ENCODE measurements at regions not wholly inside any gene's neighbourhood (a gene's known extent, or its start where the extent isn't known, plus 50 kb on each side); places are given as distances from the start of the nearest gene placed in this dataset.
"Not testable (repeated sequence)": the region's sequence is repeated elsewhere in the genome, so short reads cannot be mapped to it uniquely, and the experiment has no call there.

DNA sequence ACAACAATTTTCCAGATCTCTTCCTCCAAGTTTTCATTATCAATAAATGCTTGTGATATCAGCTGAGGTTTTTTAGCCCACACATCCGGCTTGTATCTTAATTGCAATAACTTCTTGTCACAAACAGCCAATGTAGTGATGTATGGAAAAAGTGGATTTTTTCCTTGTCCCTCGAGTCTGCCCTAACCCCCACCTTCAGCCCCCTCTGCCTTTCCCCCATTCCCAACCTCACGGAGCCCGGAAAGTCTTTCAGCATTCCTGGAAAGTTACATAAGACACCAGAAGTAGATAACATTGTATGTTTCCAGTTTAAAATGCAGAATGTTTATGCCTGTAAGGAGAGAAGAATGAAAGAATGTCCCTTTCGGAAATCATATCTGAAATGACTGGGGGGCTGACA lies 179.2 kb upstream of the PHACTR1 start:
- H3K27ac Mint-ChIP-seq, result no peak overlapping the region
- intact Hi-C loops (cut with micrococcal nuclease), result no loop called here
- H3K36me3 Mint-ChIP-seq (ENCODE audit: low read depth), result no peaks in the 10 kb centered on the region
- peaks cover 8% of the 10 kb centered on the region for H3K27me3 Mint-ChIP-seq
- TF ChIP-seq CTCF (IDR thresholded peaks at IDR 0.05), result no peak
- DNase-seq (no peak), ATAC-seq (no peak)
- no peak overlapping the region for H3K4me3 Mint-ChIP-seq
- POLR2A ChIA-PET, result no interaction called here
- no peaks in the 10 kb centered on the region for H3K9me3 Mint-ChIP-seq
- CTCF ChIA-PET, result no interaction called here
- H3K4me1 Mint-ChIP-seq (ENCODE audit: low read depth), result no peaks in the 10 kb centered on the region

GRCh38 chr6:12538881-12539357 lies 177.6 kb upstream of the PHACTR1 start:
- intact Hi-C loops (cut with micrococcal nuclease), result no loop called here
- ATAC-seq (no peak), DNase-seq (no peak)
- CTCF ChIA-PET, result no interaction called here
- no peak for TF ChIP-seq CTCF (IDR thresholded peaks at IDR 0.05)
- Mint-ChIP-seq H3K27me3 (peaks cover 3% of the 10 kb centered on the region), H3K4me1 (ENCODE audit: low read depth) (no peaks in the 10 kb centered on the region), H3K9me3 (no peaks in the 10 kb centered on the region), H3K27ac (no peak overlapping the region), H3K4me3 (no peak overlapping the region), H3K36me3 (ENCODE audit: low read depth) (no peaks in the 10 kb centered on the region)
- POLR2A ChIA-PET, result no interaction called here

DNA sequence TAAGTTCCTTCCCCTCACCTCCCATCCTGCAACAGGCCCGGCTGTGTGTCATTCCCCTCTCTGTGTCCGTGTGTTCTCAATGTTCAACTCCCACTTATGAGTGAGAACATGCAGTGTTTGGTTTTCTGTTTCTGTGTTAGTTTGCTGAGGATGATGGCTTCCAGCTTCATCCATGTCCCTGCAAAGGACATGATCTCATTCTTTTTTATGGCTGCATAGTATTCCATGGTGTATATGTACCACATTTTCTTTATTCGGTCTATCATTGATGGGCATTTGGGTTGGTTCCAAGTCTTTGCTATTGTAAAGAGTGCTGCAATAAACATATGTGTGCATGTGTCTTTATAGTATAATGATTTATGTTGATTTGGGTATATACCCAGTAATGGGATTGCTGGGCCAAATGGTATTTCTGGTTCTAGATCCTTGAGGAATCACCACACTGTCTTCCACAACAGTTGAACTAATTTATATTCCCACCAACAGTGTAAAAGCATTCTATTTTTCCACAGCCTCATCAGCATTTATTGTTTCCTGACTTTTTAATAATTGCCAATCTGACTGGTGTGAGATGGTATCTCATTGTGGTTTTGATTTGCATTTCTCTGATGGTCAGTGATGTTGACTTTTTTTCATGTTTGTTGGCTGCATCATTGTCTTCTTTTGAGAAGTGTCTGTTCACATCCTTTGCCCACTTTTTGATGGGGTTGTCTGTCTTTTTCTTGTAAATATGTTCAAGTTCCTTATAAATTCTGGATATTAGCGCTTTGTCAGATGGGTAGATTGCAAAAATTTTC lies 174.1 kb upstream of the PHACTR1 start:
- DNase-seq; H3K4me3 Mint-ChIP-seq; H3K27ac Mint-ChIP-seq; POLR2A ChIA-PET; intact Hi-C loops (cut with micrococcal nuclease); CTCF ChIA-PET; H3K27me3 Mint-ChIP-seq; ATAC-seq; H3K9me3 Mint-ChIP-seq; H3K36me3 Mint-ChIP-seq (ENCODE audit: low read depth); H3K4me1 Mint-ChIP-seq (ENCODE audit: low read depth): not testable (repeated sequence)

DNA sequence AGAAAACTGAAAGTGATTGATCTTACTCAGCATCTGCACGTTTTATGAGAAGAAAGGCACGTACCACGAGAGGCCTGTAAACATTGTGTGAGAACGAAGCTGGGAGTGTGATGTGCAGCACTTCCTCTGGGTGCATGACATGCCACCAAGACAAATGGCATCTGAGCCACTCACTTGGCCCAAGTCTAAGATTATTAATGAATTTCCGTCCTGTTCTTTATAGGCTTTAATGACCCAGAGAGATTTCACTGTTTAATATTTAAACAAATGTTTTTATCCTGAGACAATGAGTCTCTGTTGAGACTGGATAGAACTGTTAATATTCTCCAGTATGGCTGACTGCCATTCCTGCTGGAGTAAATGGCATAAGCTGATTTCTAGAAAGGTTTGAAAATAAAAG lies 172.6 kb upstream of the PHACTR1 start:
- ATAC-seq, result no peak

DNA sequence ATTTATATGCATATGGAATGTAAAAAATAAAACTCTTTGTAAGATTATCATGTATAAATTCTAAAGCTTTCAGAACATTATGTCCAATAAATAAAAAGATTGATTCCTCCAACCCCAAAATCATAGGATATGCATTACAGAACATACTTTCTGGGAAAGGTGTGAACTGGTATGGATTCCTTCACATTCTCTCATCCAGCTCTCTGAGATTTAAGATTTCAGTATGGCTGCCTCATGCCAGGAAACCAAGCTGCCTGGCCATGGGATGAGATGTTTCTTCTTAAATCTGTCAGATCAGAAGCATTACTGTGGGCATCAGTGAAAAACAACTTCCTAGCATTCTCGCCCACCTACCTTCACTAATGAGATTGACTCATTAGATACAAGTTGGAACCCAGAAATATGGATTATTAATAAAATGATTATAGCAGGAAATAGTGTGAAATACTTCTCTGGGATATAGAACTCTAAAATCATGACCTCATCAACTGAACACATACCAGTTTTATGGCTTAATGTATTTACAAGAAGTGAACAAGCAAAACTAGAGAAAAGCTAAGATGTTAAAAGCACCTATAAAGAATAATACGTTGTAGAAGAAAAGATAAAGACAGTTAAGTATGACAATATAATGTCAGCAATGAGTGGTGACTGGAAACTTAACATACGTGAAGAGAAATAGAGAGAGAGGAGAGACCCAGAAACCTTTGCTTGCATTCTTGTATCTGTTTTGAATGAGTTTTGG lies 171.6 kb upstream of the PHACTR1 start:
- intact Hi-C loops (cut with micrococcal nuclease), result no loop called here
- Mint-ChIP-seq H3K4me1 (ENCODE audit: low read depth) (no peaks in the 10 kb centered on the region), H3K27ac (no peak overlapping the region), H3K4me3 (no peak overlapping the region), H3K9me3 (no peaks in the 10 kb centered on the region), H3K27me3 (peaks cover 3% of the 10 kb centered on the region), H3K36me3 (ENCODE audit: low read depth) (no peaks in the 10 kb centered on the region)
- CTCF ChIA-PET, result no interaction called here
- DNase-seq, result no peak
- no peak for TF ChIP-seq CTCF (IDR thresholded peaks at IDR 0.05)
- no peak for ATAC-seq
- POLR2A ChIA-PET, result no interaction called here

More for the DNA sequence above, 172.6 kb upstream of the PHACTR1 start:
- Mint-ChIP-seq H3K36me3 (ENCODE audit: low read depth) (no peaks in the 10 kb centered on the region), H3K27me3 (peaks cover 3% of the 10 kb centered on the region), H3K4me1 (ENCODE audit: low read depth) (no peaks in the 10 kb centered on the region), H3K9me3 (no peaks in the 10 kb centered on the region), H3K4me3 (no peak overlapping the region), H3K27ac (no peak overlapping the region)
- no peak for TF ChIP-seq CTCF (IDR thresholded peaks at IDR 0.05)
- ChIA-PET POLR2A (no interaction called here), CTCF (no interaction called here)
- intact Hi-C loops (cut with micrococcal nuclease), result no loop called here
- no peak for DNase-seq

Measured in activated CD8-positive, alpha-beta T cell treated with anti-CD3 and anti-CD28 coated beads for 36 hours (primary cell).